WTC11 (cell line): ENCODE measurements at regions not wholly inside any gene's neighbourhood (a gene's known extent, or its start where the extent isn't known, plus 50 kb on each side); places are given as distances from the start of the nearest gene placed in this dataset.

ENCODE experiments used
- ATAC-seq: fragments of 200-7000 bp; cut with Tn5 transposase; 2 replicates; pipeline ENCODE4 v1.10.0; 2021; ENCODE audit warnings: mild to moderate bottlenecking, moderate library complexity
- CTCF ChIA-PET: fragments of 300-600 bp; sonication (Branson Sonifier 250); formaldehyde crosslinking; loops from one replicate; lab custom pipeline; 2021; ENCODE audit warnings: antibody characterized with exemption; lab: Charles Lee
- POLR2A ChIA-PET: fragments of 350-600 bp; sonication (Branson Sonifier 250); formaldehyde crosslinking; loops from one replicate; lab custom pipeline; 2021; ENCODE audit warnings: antibody characterized with exemption; lab: Charles Lee
- DNase-seq: peaks from one replicate; pipeline ENCODE4 v3.0.0; 2021; ENCODE audit warnings: low spot score
- H3K27ac Mint-ChIP-seq: 2 replicates; pipeline ENCODE4 v1.8.0; 2021; ENCODE audit warnings: mixed read lengths
- H3K27me3 Mint-ChIP-seq: 2 replicates; pipeline ENCODE4 v1.8.0; 2021; ENCODE audit warnings: low read depth, mild to moderate bottlenecking, moderate library complexity, mixed read lengths
- H3K36me3 Mint-ChIP-seq: 2 replicates; pipeline ENCODE4 v1.8.0; 2021; ENCODE audit warnings: mixed read lengths
- H3K4me1 Mint-ChIP-seq: 2 replicates; pipeline ENCODE4 v1.8.0; 2022; ENCODE audit warnings: mixed read lengths
- H3K4me3 Mint-ChIP-seq: 2 replicates; pipeline ENCODE4 v1.8.0; 2021; ENCODE audit warnings: mild to moderate bottlenecking, moderate library complexity, mixed read lengths
- H3K9me3 Mint-ChIP-seq: 2 replicates; pipeline ENCODE4 v1.8.0; 2021; ENCODE audit warnings: mixed read lengths
- ATF2 ChIP-seq: sonication (generic); formaldehyde crosslinking; IDR thresholded peaks from 2 replicates; pipeline ENCODE4 v1.8.1; 2022; ENCODE audit warnings: low read depth, missing genetic modification reagents, borderline replicate concordance
- HMGA2 ChIP-seq: fragments of 250-450 bp; sonication (Bioruptor Pico); IDR thresholded peaks from 2 replicates; pipeline ENCODE4 v1.4.0; 2021; ENCODE audit warnings: mild to moderate bottlenecking, moderate library complexity
- HMGXB4 ChIP-seq: sonication (generic); formaldehyde crosslinking; IDR thresholded peaks from 2 replicates; pipeline ENCODE4 v1.8.1; 2023; ENCODE audit warnings: mild to moderate bottlenecking, moderate library complexity, missing genetic modification reagents
- JUN ChIP-seq: sonication (generic); formaldehyde crosslinking; IDR thresholded peaks from 2 replicates; pipeline ENCODE4 v1.8.0; 2023; ENCODE audit warnings: mild to moderate bottlenecking, missing genetic modification reagents
- MXD4 ChIP-seq: fragments of 250-450 bp; sonication (Bioruptor Pico); IDR thresholded peaks from 2 replicates; pipeline ENCODE4 v1.8.0; 2021; ENCODE audit warnings: mild to moderate bottlenecking, moderate library complexity, borderline replicate concordance
- NR3C1 ChIP-seq: sonication (generic); formaldehyde crosslinking; conservative IDR thresholded peaks from 2 replicates; pipeline ENCODE4 v1.8.1; 2023; ENCODE audit warnings: low read depth, mild to moderate bottlenecking, missing genetic modification reagents
- PRRX2 ChIP-seq: fragments of 250-450 bp; sonication (Bioruptor Pico); IDR thresholded peaks from 2 replicates; pipeline ENCODE4 v1.8.0; 2021; ENCODE audit warnings: mild to moderate bottlenecking
- SOX15 ChIP-seq: fragments of 250-450 bp; sonication (Bioruptor Pico); IDR thresholded peaks from 2 replicates; pipeline ENCODE4 v1.9.0; 2021; ENCODE audit warnings: mild to moderate bottlenecking
- SP1 ChIP-seq: sonication (generic); formaldehyde crosslinking; conservative IDR thresholded peaks from 2 replicates; pipeline ENCODE4 v1.8.1; 2022; ENCODE audit warnings: missing genetic modification reagents
- TP53 ChIP-seq: sonication (generic); formaldehyde crosslinking; IDR thresholded peaks from 2 replicates; pipeline ENCODE4 v1.8.1; 2023; ENCODE audit warnings: mild to moderate bottlenecking, missing genetic modification reagents
- USF2 ChIP-seq: sonication (generic); formaldehyde crosslinking; IDR thresholded peaks from 2 replicates; pipeline ENCODE4 v1.8.1; 2023; ENCODE audit warnings: mild to moderate bottlenecking, missing genetic modification reagents, moderate library complexity
- ZBTB43 ChIP-seq: sonication (generic); formaldehyde crosslinking; IDR thresholded peaks from 2 replicates; pipeline ENCODE4 v1.8.1; 2023; ENCODE audit warnings: mild to moderate bottlenecking, missing genetic modification reagents
- ZNF121 ChIP-seq: sonication (generic); formaldehyde crosslinking; IDR thresholded peaks from 2 replicates; pipeline ENCODE4 v1.8.0; 2023; ENCODE audit warnings: missing genetic modification reagents
- ZNF138 ChIP-seq: sonication (generic); formaldehyde crosslinking; conservative IDR thresholded peaks from 2 replicates; pipeline ENCODE4 v1.8.1; 2022; ENCODE audit warnings: mild to moderate bottlenecking, moderate library complexity, missing genetic modification reagents
- ZNF281 ChIP-seq: sonication (generic); formaldehyde crosslinking; IDR thresholded peaks from 2 replicates; pipeline ENCODE4 v1.8.0; 2023; ENCODE audit warnings: mild to moderate bottlenecking, missing genetic modification reagents
- ZNF416 ChIP-seq: fragments of 250-450 bp; sonication (Bioruptor Pico); IDR thresholded peaks from 2 replicates; pipeline ENCODE4 v1.9.0; 2021; ENCODE audit warnings: mild to moderate bottlenecking, inconsistent platforms
- TF ChIP-seq, protein P1 (sequence below): sonication (generic); formaldehyde crosslinking; IDR thresholded peaks from 2 replicates; pipeline ENCODE4 v1.8.1; 2022; ENCODE audit warnings: missing genetic modification reagents, borderline replicate concordance
- TF ChIP-seq, protein P2 (sequence below): sonication (generic); formaldehyde crosslinking; IDR thresholded peaks from 2 replicates; pipeline ENCODE4 v1.8.1; 2023; ENCODE audit warnings: mild to moderate bottlenecking, missing genetic modification reagents, borderline replicate concordance

GRCh38 chr7:85693326-85693725 lies 506.5 kb upstream of the SEMA3D start (continued):
- TF ChIP-seq HMGXB4 (CRISPR knock-in tag), result no peak
- TF ChIP-seq, protein P1, sequence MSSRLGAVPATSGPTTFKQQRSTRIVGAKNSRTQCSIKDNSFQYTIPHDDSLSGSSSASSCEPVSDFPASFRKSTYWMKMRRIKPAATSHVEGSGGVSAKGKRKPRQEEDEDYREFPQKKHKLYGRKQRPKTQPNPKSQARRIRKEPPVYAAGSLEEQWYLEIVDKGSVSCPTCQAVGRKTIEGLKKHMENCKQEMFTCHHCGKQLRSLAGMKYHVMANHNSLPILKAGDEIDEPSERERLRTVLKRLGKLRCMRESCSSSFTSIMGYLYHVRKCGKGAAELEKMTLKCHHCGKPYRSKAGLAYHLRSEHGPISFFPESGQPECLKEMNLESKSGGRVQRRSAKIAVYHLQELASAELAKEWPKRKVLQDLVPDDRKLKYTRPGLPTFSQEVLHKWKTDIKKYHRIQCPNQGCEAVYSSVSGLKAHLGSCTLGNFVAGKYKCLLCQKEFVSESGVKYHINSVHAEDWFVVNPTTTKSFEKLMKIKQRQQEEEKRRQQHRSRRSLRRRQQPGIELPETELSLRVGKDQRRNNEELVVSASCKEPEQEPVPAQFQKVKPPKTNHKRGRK, result no peak
- TF ChIP-seq ZNF138 (CRISPR knock-in tag), result no peak
- no peak for TF ChIP-seq USF2 (CRISPR knock-in tag)
- TF ChIP-seq NR3C1 (CRISPR knock-in tag), result no peak
- TF ChIP-seq, protein P2, sequence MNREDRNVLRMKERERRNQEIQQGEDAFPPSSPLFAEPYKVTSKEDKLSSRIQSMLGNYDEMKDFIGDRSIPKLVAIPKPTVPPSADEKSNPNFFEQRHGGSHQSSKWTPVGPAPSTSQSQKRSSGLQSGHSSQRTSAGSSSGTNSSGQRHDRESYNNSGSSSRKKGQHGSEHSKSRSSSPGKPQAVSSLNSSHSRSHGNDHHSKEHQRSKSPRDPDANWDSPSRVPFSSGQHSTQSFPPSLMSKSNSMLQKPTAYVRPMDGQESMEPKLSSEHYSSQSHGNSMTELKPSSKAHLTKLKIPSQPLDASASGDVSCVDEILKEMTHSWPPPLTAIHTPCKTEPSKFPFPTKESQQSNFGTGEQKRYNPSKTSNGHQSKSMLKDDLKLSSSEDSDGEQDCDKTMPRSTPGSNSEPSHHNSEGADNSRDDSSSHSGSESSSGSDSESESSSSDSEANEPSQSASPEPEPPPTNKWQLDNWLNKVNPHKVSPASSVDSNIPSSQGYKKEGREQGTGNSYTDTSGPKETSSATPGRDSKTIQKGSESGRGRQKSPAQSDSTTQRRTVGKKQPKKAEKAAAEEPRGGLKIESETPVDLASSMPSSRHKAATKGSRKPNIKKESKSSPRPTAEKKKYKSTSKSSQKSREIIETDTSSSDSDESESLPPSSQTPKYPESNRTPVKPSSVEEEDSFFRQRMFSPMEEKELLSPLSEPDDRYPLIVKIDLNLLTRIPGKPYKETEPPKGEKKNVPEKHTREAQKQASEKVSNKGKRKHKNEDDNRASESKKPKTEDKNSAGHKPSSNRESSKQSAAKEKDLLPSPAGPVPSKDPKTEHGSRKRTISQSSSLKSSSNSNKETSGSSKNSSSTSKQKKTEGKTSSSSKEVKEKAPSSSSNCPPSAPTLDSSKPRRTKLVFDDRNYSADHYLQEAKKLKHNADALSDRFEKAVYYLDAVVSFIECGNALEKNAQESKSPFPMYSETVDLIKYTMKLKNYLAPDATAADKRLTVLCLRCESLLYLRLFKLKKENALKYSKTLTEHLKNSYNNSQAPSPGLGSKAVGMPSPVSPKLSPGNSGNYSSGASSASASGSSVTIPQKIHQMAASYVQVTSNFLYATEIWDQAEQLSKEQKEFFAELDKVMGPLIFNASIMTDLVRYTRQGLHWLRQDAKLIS, result no peak
- TF ChIP-seq ZNF416 (CRISPR knock-in tag), result no peak
- TF ChIP-seq ZNF281, result no peak
- no peak for TF ChIP-seq ATF2 (CRISPR knock-in tag)
- TF ChIP-seq TP53 (CRISPR knock-in tag), result no peak
- no peak for TF ChIP-seq ZNF121 (CRISPR knock-in tag)
- TF ChIP-seq, all 79 proteins: peak for 0

GRCh38 chr7:85688712-85689111 lies 501.9 kb upstream of the SEMA3D start:
- Mint-ChIP-seq H3K36me3 (peaks cover 35% of the 10 kb centered on the region), H3K9me3 (peaks cover 49% of the 10 kb centered on the region), H3K4me3 (no peak overlapping the region), H3K27me3 (no peaks in the 10 kb centered on the region; the same call in 1 of the 2 replicates), H3K27ac (no peak overlapping the region), H3K4me1 (peaks cover 13% of the 10 kb centered on the region)
- CTCF ChIA-PET, result no interaction called here
- POLR2A ChIA-PET, result no interaction called here
- no peak for DNase-seq
- ATAC-seq, result no peak
- TF ChIP-seq HMGA2 (CRISPR knock-in tag), result no peak
- no peak for TF ChIP-seq SP1
- TF ChIP-seq ATF2 (CRISPR knock-in tag), result no peak
- TF ChIP-seq SOX15 (CRISPR knock-in tag), result no peak
- no peak for TF ChIP-seq ZNF138 (CRISPR knock-in tag)
- TF ChIP-seq ZBTB43 (CRISPR knock-in tag), result no peak
- no peak for TF ChIP-seq MXD4 (CRISPR knock-in tag)
- no peak for TF ChIP-seq JUN (CRISPR knock-in tag)
- no peak for TF ChIP-seq PRRX2 (CRISPR knock-in tag)
